Kidney capillary endothelial cell (primary cell): ENCODE measurements at regions not wholly inside any gene's neighbourhood (a gene's known extent, or its start where the extent isn't known, plus 50 kb on each side); places are given as distances from the start of the nearest gene placed in this dataset.
A peak's percentile ranks its signal among the peaks of the same experiment; 100 is the strongest.

Experiments
- DNase-seq: peaks from one replicate; pipeline ENCODE4 v3.0.0-alpha.2; 2018; ENCODE audit warnings: low spot score

- DNase-seq: no peak
Observed at GRCh38 chr2:76450024-76450475, 739.3 kb upstream of the GCFC2 start.

- DNase-seq: no peak
Observed at GRCh38 chr2:76448956-76449355, 738.2 kb upstream of the GCFC2 start.

GRCh38 chr2:76447294-76447693 is 736.6 kb upstream of the GCFC2 start:
- no peak for DNase-seq

- no peak for DNase-seq
Observed at GRCh38 chr2:76446872-76447271, 736.2 kb upstream of the GCFC2 start.

GRCh38 chr2:76445880-76446279 is 735.2 kb upstream of the GCFC2 start:
- DNase-seq: no peak

- DNase-seq: no peak
Observed at GRCh38 chr2:76444732-76445131, 734.0 kb upstream of the GCFC2 start.

- no peak for DNase-seq
Observed at GRCh38 chr2:76437564-76437963, 726.8 kb upstream of the GCFC2 start.

GRCh38 chr2:76429374-76429773 is 718.7 kb upstream of the GCFC2 start:
- DNase-seq: no peak

- DNase-seq: no peak
Observed at GRCh38 chr2:76427452-76427851, 716.7 kb upstream of the GCFC2 start.

GRCh38 chr2:76415821-76416220 is 705.1 kb upstream of the GCFC2 start:
- no peak for DNase-seq

GRCh38 chr2:76413436-76413835 is 702.7 kb upstream of the GCFC2 start:
- no peak for DNase-seq

GRCh38 chr2:76406134-76406855 is 695.6 kb upstream of the GCFC2 start:
- DNase-seq: no peak

- DNase-seq: no peak
Observed at GRCh38 chr2:76393356-76393755, 682.6 kb upstream of the GCFC2 start.

- DNase-seq: no peak
Observed at GRCh38 chr2:76391678-76392077, 681.0 kb upstream of the GCFC2 start.

- no peak for DNase-seq
Observed at GRCh38 chr2:76387294-76387693, 676.6 kb upstream of the GCFC2 start.

GRCh38 chr2:76385943-76386342 is 675.2 kb upstream of the GCFC2 start:
- no peak for DNase-seq

GRCh38 chr2:76381624-76382023 is 670.9 kb upstream of the GCFC2 start:
- no peak for DNase-seq

GRCh38 chr2:76378140-76378539 is 667.4 kb upstream of the GCFC2 start:
- no peak for DNase-seq

- no peak for DNase-seq
Observed at GRCh38 chr2:76341439-76341838, 630.7 kb upstream of the GCFC2 start.

- DNase-seq: no peak
Observed at GRCh38 chr2:76332871-76333270, 622.2 kb upstream of the GCFC2 start.

- peak; percentile 47 for DNase-seq
Observed at GRCh38 chr2:76330865-76331264, 620.1 kb upstream of the GCFC2 start.

- DNase-seq: no peak
Observed at GRCh38 chr2:76326636-76327035, 615.9 kb upstream of the GCFC2 start.

- DNase-seq: no peak
Observed at GRCh38 chr2:76323381-76323780, 612.7 kb upstream of the GCFC2 start.

GRCh38 chr2:76320716-76321115 is 610.0 kb upstream of the GCFC2 start:
- no peak for DNase-seq
